Ovary (tissue), 7 donors: ENCODE measurements at regions not wholly inside any gene's neighbourhood (a gene's known extent, or its start where the extent isn't known, plus 50 kb on each side); places are given as distances from the start of the nearest gene placed in this dataset.

Experiments
- DNase-seq, 5 donors: peaks; one replicate each; pipeline ENCODE4 v3.0.0-alpha.2; 2019 to 2020
- H3K27ac ChIP-seq, 2 donors: fragments of 200-600 bp; one replicate each; pipeline versions ENCODE4 v1.5.1 to v1.8.0; 2019 to 2022
- H3K27me3 ChIP-seq: fragments of 200-600 bp; one replicate; pipeline ENCODE4 v1.8.0; 2022
- H3K36me3 ChIP-seq: fragments of 200-600 bp; sonication (generic); one replicate; pipeline ENCODE4 v1.5.1; 2019
- H3K4me1 ChIP-seq: one replicate; pipeline ENCODE4 v1.8.1; 2013; ENCODE audit warnings: mild to moderate bottlenecking, moderate library complexity; ENCODE audit not compliant: insufficient read depth
- H3K4me3 ChIP-seq: fragments of 200-600 bp; sonication (generic); one replicate; pipeline ENCODE4 v1.5.1; 2017
- H3K9me3 ChIP-seq, 2 donors: fragments of 200-600 bp in 1 of 2; sonication (generic) in 1 of 2; one replicate each; pipeline versions ENCODE4 v1.5.1 to v1.8.1; 2013 to 2019; ENCODE audit warnings: mild to moderate bottlenecking in 1 of 2, moderate library complexity in 1 of 2
- CTCF ChIP-seq, 3 donors: fragments of 450-650 bp in 2 of 3; fragments of 200-600 bp in 1 of 3; IDR thresholded peaks; one replicate each; pipeline versions ENCODE4 v1.5.1 to v1.8.0; 2016 to 2022; ENCODE audit warnings: antibody characterized with exemption in 3 of 3, mild to moderate bottlenecking in 1 of 3
- EP300 ChIP-seq: sonication (generic); formaldehyde crosslinking; IDR thresholded peaks from one replicate; pipeline ENCODE4 v1.6.1; 2017; ENCODE audit warnings: antibody characterized with exemption
- POLR2A ChIP-seq: fragments of 450-650 bp; IDR thresholded peaks from one replicate; pipeline ENCODE4 v1.6.1; 2017; ENCODE audit warnings: antibody characterized with exemption, mild to moderate bottlenecking, moderate library complexity
- WGBS, 3 donors: extraction: QIAGEN DNeasy Blood & Tissue Kit in 1 of 3; methylation state at CpG; one replicate each; pipeline versions ENCODE4 v1.1.5 to v1.1.7; 2013 to 2017; 5-methylcytosine and 5-hydroxymethylcytosine counted together
- intact Hi-C, 4 donors: fragments of 100-400 bp; cut with DNase I; formaldehyde crosslinking; loops; one replicate each; pipeline versions ENCODE4 v1.11.0 to v1.15.1; 2022 to 2023
- donor health status: DM: no; HTN: no; CAD: no; lungs with moderate emphysema.
- donor health status: DM: no; HTN: no; CAD: no.
- donor health status: Bipolar disorder and iron deficiency.
- donor health status: DM: no; HTN: no; CAD: no.
- donor health status: DM: yes; HTN: yes; CAD: no.

- Histone ChIP-seq H3K9me3 (no peaks in the 10 kb centered on the region), H3K27me3 (no peaks in the 10 kb centered on the region), H3K27ac (no peak overlapping the region), H3K36me3 (no peaks in the 10 kb centered on the region), H3K4me1 (no peaks in the 10 kb centered on the region), H3K4me3 (no peak overlapping the region)
- TF ChIP-seq CTCF (IDR thresholded peaks at IDR 0.05) (no peak), EP300 (no peak), POLR2A (no peak)
- intact Hi-C loops: no loop called here
- no peak for DNase-seq
These were observed 86.4 kb upstream of the FAM78B start for GRCh38 chr1:166253076-166253779.

DNA sequence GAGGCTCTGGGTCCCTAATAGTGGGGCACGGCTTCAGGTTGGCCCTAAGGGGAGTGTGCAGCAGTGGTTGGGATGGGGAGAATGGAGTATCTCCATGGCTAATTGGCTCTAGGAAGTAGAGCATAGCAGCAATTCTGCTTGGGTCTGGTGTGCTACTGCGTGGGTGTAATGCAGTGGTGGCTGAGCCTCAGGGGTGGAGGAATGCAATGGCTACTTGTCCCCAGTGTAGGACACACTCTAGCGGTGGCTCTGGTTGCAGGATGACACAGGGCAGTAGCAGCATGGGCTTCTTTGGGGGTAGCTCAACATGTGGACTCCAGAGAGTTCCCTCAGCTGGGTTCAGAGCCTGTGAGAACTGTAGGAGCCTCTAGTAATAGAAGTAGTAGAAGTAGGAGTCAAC lies 91.2 kb upstream of the FAM78B start:
- Histone ChIP-seq H3K27ac (no peak overlapping the region), H3K4me3 (no peak overlapping the region), H3K4me1 (no peaks in the 10 kb centered on the region), H3K9me3 (no peaks in the 10 kb centered on the region), H3K36me3 (no peaks in the 10 kb centered on the region), H3K27me3 (no peaks in the 10 kb centered on the region)
- TF ChIP-seq EP300 (no peak), POLR2A (no peak), CTCF (IDR thresholded peaks at IDR 0.05) (no peak)
- no peak for DNase-seq
- intact Hi-C loops: no loop called here
- WGBS, 3 donors: 72 to 93% (median 80%) methylated on average over 3 of the region's 3 CpGs

- no peak for DNase-seq
- no peak overlapping the region for H3K27ac ChIP-seq
- no peaks in the 10 kb centered on the region for H3K27me3 ChIP-seq
- H3K4me1 ChIP-seq: no peaks in the 10 kb centered on the region
- H3K9me3 ChIP-seq: no peaks in the 10 kb centered on the region
- intact Hi-C loops: no loop called here
- H3K36me3 ChIP-seq: no peaks in the 10 kb centered on the region
- no peak for TF ChIP-seq POLR2A
- TF ChIP-seq EP300: no peak
- no peak for TF ChIP-seq CTCF (IDR thresholded peaks at IDR 0.05)
- 71 to 79% (median 79%) methylated on average over 3 of the region's 3 CpGs for WGBS, 3 donors
- H3K4me3 ChIP-seq: no peak overlapping the region
These were observed 94.7 kb upstream of the FAM78B start for GRCh38 chr1:166261511-166261910.

DNA sequence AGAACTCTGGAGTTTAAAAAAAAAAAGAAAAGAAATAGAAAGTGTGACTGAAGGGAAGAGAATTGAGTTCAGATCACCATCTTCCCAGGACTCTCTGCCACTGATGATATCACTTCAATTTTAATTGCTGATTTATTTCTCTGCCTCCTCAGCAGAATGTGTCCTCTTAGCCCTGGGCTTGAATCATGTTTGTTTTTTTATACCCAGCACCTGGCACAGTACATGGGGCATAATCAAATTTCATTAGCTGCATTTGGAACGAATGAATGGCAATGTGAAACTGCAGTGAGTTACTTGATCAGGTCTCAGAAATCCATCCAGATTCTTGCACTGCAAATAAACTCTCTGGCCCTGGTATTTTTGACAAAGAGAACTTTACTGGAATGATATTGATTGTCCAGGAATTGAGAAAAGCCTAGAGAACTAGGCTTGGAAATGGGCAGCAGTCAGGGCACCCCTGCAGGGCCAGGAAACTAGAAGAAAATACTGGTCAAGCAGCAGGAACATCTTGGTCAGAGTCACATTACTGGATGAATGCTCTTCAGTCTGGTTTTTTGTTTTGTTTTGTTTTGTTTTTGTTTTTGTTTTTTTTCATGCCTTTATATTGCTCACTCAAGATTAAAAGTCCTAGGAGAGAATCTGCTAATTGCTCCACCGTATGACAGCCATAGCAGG lies 103.8 kb upstream of the FAM78B start:
- no peaks in the 10 kb centered on the region for H3K9me3 ChIP-seq
- H3K27ac ChIP-seq: no peak overlapping the region
- no peaks in the 10 kb centered on the region for H3K4me1 ChIP-seq
- no peaks in the 10 kb centered on the region for H3K36me3 ChIP-seq
- DNase-seq: no peak
- intact Hi-C loops: no loop called here
- WGBS, 3 donors: 63 to 73% (median 66%) methylated on average over 2 of the region's 2 CpGs
- H3K4me3 ChIP-seq: no peak overlapping the region
- no peaks in the 10 kb centered on the region for H3K27me3 ChIP-seq
- no peak for TF ChIP-seq EP300
- no peak for TF ChIP-seq CTCF (IDR thresholded peaks at IDR 0.05)
- TF ChIP-seq POLR2A: no peak
